Brain microvascular endothelial cell (primary cell): ENCODE measurements at regions not wholly inside any gene's neighbourhood (a gene's known extent, or its start where the extent isn't known, plus 50 kb on each side); places are given as distances from the start of the nearest gene placed in this dataset.

Source experiments
- DNase-seq: peaks from one replicate; pipeline ENCODE4 v3.0.0-alpha.2; 2020
- H3K27ac ChIP-seq: fragments of 250-450 bp; sonication (Bioruptor Pico); 2 replicates; pipeline ENCODE4 v1.5.1; 2020; ENCODE audit warnings: mild to moderate bottlenecking, moderate library complexity
- H3K27me3 ChIP-seq: fragments of 250-450 bp; sonication (Bioruptor Pico); replicated peaks from 2 replicates; pipeline ENCODE4 v1.5.1; 2020; ENCODE audit warnings: mild to moderate bottlenecking
- H3K36me3 ChIP-seq: fragments of 250-450 bp; sonication (Bioruptor Pico); replicated peaks from 2 replicates; pipeline ENCODE4 v1.5.1; 2020; ENCODE audit warnings: mild to moderate bottlenecking
- H3K4me3 ChIP-seq: 2 replicates; pipeline ENCODE4 v1.5.1; 2011; ENCODE audit warnings: low read depth, mild to moderate bottlenecking, control low read depth, low read length, moderate library complexity
- CTCF ChIP-seq: IDR thresholded peaks from 2 replicates; pipeline ENCODE4 v1.5.1; 2011; ENCODE audit warnings: low read depth, mild to moderate bottlenecking, moderate library complexity, low read length, control low read depth, inconsistent platforms; ENCODE audit errors: missing control alignments
- in situ Hi-C: cut with HindIII; loops from 2 replicates; pipeline ENCODE4 v1.10.0; 2017; ENCODE audit warnings: low sequenced_read_pairs, low pct_ligation_motif_present

DNA sequence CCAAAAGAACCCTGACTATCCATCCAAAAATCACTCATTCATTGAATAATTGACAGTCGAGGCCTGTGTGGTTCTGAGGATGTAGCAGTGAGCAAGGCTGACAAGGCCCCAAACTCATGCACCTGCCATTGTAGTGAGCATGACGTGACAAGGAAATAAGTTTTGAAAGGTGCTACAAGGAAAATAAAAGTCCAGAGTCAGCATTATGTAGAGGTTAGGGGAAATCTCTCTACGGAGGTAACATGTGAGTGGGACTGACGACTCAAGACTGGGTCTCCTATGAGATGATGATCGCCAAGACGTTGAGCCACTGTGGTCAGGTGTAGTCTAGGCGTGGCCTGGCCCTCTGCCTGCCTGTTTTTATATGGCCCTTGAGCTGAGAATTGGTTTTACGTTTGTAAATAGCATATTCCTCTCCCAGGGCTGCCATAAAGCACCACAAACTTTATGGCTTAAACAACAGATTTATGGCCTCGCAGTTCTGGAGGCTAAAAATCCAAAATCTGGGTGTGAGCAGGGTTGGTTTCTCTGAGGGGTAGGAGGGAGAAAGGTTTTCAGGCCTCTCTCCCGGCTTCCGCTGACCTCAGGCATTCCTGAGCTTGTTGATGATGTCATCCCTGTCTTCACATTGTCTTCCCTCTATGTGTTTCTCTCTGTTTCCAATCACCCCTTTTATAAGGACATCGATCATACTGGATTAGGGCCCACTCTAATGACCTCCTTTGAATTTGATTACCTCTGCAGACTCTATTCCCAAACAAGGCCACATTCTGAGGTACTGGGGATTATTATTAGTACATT is 206.4 kb upstream of the EGFLAM start:
- in situ Hi-C loops = no loop called here
- Histone ChIP-seq H3K36me3 (no peaks in the 10 kb centered on the region), H3K4me3 (no peak overlapping the region), H3K27me3 (no peaks in the 10 kb centered on the region), H3K27ac (no peak overlapping the region)
- TF ChIP-seq CTCF = no peak
- no peak for DNase-seq

DNA sequence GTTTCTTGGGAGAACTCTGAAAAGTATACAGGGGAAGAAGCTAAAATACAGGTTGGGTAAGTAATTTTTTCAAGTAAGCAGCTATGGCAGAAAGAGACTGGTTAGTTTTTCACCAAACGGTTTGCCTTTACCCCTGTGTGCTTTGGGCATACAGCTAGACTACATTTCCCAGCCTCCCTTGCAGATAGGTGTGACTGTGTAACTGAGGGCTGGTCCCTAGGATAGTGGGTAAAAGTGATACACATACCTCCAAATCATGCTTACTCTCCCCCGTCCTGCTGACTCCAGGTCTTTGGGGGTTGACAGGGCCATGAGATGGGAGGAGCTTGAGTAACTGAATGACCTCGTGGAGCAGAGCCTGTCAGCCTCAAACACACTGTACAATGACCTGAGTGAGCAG is 208.6 kb upstream of the GDNF start:
- Histone ChIP-seq H3K4me3 (no peak overlapping the region), H3K27ac (no peak overlapping the region), H3K36me3 (no peaks in the 10 kb centered on the region), H3K27me3 (no peaks in the 10 kb centered on the region)
- no peak for DNase-seq
- no peak for TF ChIP-seq CTCF
- in situ Hi-C loops = no loop called here

DNA sequence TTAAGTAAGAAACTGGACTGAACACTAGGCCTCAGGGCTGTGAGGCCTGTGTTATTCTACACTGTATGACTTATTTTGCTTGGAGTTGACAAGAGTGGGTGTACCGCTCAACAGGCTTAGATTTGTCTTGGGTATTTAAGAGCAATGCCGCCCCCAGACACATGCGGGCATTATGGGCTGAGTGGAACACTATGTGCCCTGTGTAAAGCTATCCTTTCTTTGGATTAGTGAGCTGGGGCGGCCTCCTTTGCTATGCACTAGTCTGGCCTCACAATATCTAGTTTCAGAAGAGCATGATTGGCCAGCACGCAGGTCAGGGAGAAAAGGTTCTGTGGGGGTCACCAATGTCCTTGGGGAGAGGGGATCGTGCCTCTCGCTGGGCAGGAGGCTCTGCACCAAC is 206.3 kb upstream of the GDNF start:
- Histone ChIP-seq H3K27me3 (peaks cover 2% of the 10 kb centered on the region), H3K4me3 (no peak overlapping the region), H3K36me3 (no peaks in the 10 kb centered on the region), H3K27ac (no peak overlapping the region)
- no peak for DNase-seq
- in situ Hi-C loops = no loop called here
- no peak for TF ChIP-seq CTCF

DNA sequence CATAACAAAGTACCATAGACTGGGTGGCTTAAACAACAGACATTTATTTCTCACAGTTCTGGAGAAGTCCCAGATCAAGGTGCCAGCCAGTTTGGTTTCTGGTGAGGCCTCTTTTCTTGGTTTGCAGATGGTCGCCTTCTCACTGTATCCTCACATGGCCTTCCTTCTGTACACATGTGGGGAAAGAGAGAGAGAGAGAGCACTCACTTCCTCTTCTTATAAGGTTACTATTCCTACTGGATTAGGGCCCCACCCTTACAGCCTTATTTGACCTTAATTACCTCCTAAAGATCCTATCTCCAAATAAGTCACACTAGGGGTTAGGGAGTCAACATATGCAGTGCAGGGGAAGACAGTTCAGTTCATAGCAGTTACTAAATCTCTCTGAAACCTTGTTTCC is 205.6 kb upstream of the GDNF start:
- in situ Hi-C loops = no loop called here
- TF ChIP-seq CTCF = no peak
- no peak overlapping the region for H3K4me3 ChIP-seq
- peaks cover 2% of the 10 kb centered on the region for H3K27me3 ChIP-seq
- H3K27ac ChIP-seq = no peak overlapping the region
- no peak for DNase-seq
- H3K36me3 ChIP-seq = no peaks in the 10 kb centered on the region

- in situ Hi-C loops = no loop called here
- TF ChIP-seq CTCF = no peak
- H3K27me3 ChIP-seq = peaks cover 6% of the 10 kb centered on the region
- H3K36me3 ChIP-seq = no peaks in the 10 kb centered on the region
- H3K4me3 ChIP-seq = no peak overlapping the region
- no peak for DNase-seq
- no peak overlapping the region for H3K27ac ChIP-seq
Measured at GRCh38 chr5:38039826-38040225, 200.0 kb upstream of the GDNF start.

- TF ChIP-seq CTCF = no peak
- Histone ChIP-seq H3K36me3 (no peaks in the 10 kb centered on the region), H3K4me3 (no peak overlapping the region), H3K27ac (no peak overlapping the region), H3K27me3 (peaks cover 6% of the 10 kb centered on the region)
- no peak for DNase-seq
- in situ Hi-C loops = no loop called here
Measured at GRCh38 chr5:38039091-38039490, 199.2 kb upstream of the GDNF start.
